ENCODE measurements at regions not wholly inside any gene's neighbourhood (a gene's known extent, or its start where the extent isn't known, plus 50 kb on each side); places are given as distances from the start of the nearest gene placed in this dataset.
A peak's percentile ranks its signal among the peaks of the same experiment; 100 is the strongest.

DNA sequence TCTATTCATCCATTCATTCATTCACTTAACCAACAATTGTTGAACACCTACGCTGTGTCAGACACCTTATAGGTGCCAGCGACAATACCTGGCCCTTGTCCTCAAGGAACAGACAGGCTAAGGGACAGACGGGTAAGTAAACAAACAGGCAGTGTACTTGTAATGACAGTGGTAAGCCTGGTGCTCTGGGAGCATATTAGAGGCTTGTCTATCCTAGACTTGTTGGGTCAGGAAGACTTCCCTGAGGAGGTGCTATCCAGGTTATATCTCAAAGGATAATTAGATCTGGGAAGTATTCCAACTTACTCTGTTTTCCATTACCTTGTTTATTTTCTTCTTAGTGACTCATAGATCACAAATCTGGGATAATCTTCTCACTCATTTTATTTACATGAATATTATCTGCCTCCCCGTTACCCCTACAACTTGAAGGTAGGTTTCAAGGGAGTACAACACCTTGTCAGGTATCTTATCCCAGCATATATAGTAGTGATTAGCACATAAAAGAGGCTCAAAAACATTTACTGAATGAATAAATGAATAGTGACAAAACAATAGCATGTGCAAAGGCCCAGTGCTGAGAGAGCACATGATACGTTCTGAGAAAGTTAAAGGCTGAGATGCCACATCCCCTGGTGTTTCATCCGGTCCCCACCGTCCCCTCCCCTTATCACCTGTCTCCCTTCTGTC, 75.3 kb upstream of the NCAM1 start:
- Histone ChIP-seq H2BK15ac (ENCODE audit: low read length) (no peak overlapping the region), H3K4me1 (replicated peaks in 1 of 4; ENCODE audit: control insufficient read depth in 3 of 4, insufficient read depth in 4 of 4, low read length in 3 of 4) (no peaks in the 10 kb centered on the region; a peak in 1 of 7 replicates), H3K23ac (ENCODE audit: insufficient read length) (no peak overlapping the region), H3K9ac (replicated peaks in 1 of 4; ENCODE audit: extremely low read depth in 1 of 4, low read depth in 3 of 4, low read length in 3 of 4) (no peak overlapping the region), H3K14ac (ENCODE audit: insufficient read length) (no peak overlapping the region), H2AFZ (ENCODE audit: low read length) (no peak overlapping the region), H2BK120ac (replicated peaks; ENCODE audit: low read depth, low read length) (no peak overlapping the region), H3K79me1 (ENCODE audit: low read depth, low read length) (no peaks in the 10 kb centered on the region; the same call in 1 of the 2 replicates), H2AK5ac (ENCODE audit: low read depth, low read length) (no peak overlapping the region), H3K4ac (replicated peaks; ENCODE audit: insufficient read length, low read depth, low read length) (no peak overlapping the region), H4K91ac (replicated peaks; ENCODE audit: insufficient read length, low read length) (no peak overlapping the region), H3K23me2 (ENCODE audit: low read depth, low read length) (no peaks in the 10 kb centered on the region), H3K9me3 (ENCODE audit: insufficient read depth in 2 of 2, low read depth in 1 of 2, low read length in 1 of 2) (no peaks in the 10 kb centered on the region), H3K79me2 (ENCODE audit: control insufficient read depth in 1 of 2, insufficient read depth in 2 of 2, low read length in 2 of 2) (no peaks in the 10 kb centered on the region), H2BK20ac (ENCODE audit: low read length) (no peak overlapping the region), H4K20me1 (replicated peaks in 1 of 2; ENCODE audit: control insufficient read depth in 1 of 2, insufficient read depth in 2 of 2, low read length in 2 of 2) (no peaks in the 10 kb centered on the region), H4K5ac (ENCODE audit: insufficient read length, low read depth, low read length) (no peak overlapping the region), H3K27ac (ENCODE audit: low read depth, low read length) (no peak overlapping the region), H4K8ac (ENCODE audit: extremely low read depth, insufficient read depth, low read length) (peak overlapping the region; percentile 51; the same call in 1 of the 2 replicates), H3K4me3 (ENCODE audit: extremely low read depth in 1 of 4, insufficient read depth in 2 of 4, low read depth in 3 of 4, low read length in 4 of 4) (no peak overlapping the region), H3K56ac (replicated peaks; ENCODE audit: insufficient read length, low read depth, low read length) (no peak overlapping the region), H3K27me3 (replicated peaks in 1 of 4; ENCODE audit: control insufficient read depth in 3 of 4, extremely low read depth in 1 of 4, insufficient read depth in 3 of 4, low read length in 3 of 4) (peaks cover 0 to 5% (median 2%) of the 10 kb centered on the region in 4 experiments; a peak in 4 of 7 replicates), H2BK5ac (ENCODE audit: low read depth, low read length) (no peak overlapping the region), H3K18ac (ENCODE audit: extremely low read depth, low read length) (no peak overlapping the region), H3K4me2 (ENCODE audit: insufficient read depth in 1 of 2, low read depth in 2 of 2, low read length in 2 of 2) (no peak overlapping the region), H3K36me3 (ENCODE audit: control insufficient read depth in 2 of 4, insufficient read depth in 4 of 4, low read length in 3 of 4) (no peaks in the 10 kb centered on the region), H2BK12ac (ENCODE audit: low read depth, low read length) (no peak overlapping the region)
- DNase-seq (ENCODE audit: low read depth in 1 of 2, low spot score in 2 of 2) = no peak
- CTCF ChIA-PET (ENCODE audit: partially characterized antibody) = no interaction called here
- no peak for FAIRE-seq
- POLR2A ChIA-PET (ENCODE audit: partially characterized antibody) = no interaction called here
- whole genome bisulfite sequencing, 2 experiments (ENCODE audit: extremely low coverage in 1 of 2, insufficient coverage in 1 of 2, insufficient read length in 1 of 2, insufficient replicate concordance in 2 of 2, low coverage in 1 of 2, low lambda C conversion rate in 2 of 2, missing lambda C conversion rate in 1 of 2) = 80% methylated on average over 7 of the region's 7 CpGs; no CpG with 5 or more reads in 1 of the 2 experiments
- no peak for TF ChIP-seq JUN (IDR thresholded peaks at IDR 0.05; ENCODE audit: low read depth, low read length)
- TF ChIP-seq BCL11A (IDR thresholded peaks at IDR 0.05; ENCODE audit: low read depth in 2 of 2, low read length in 2 of 2) = no peak
- no peak for TF ChIP-seq TAF7 (optimal IDR thresholded peaks at IDR 0.05; ENCODE audit: borderline replicate concordance, low read depth, low read length)
- no peak for TF ChIP-seq CEBPB (IDR thresholded peaks at IDR 0.05; ENCODE audit: low read depth, low read length)

Data from H1 (cell line).